K562 (cell line): ENCODE measurements at regions not wholly inside any gene's neighbourhood (a gene's known extent, or its start where the extent isn't known, plus 50 kb on each side); places are given as distances from the start of the nearest gene placed in this dataset.

Experiments
- ATF6 ChIP-seq: sonication (generic); formaldehyde crosslinking; IDR thresholded peaks from 2 replicates; pipeline ENCODE4 v1.4.0; 2020; ENCODE audit warnings: mild to moderate bottlenecking, missing genetic modification reagents
- E2F4 ChIP-seq: sonication (generic); formaldehyde crosslinking; IDR thresholded peaks from 2 replicates; pipeline ENCODE4 v1.8.0; 2022; ENCODE audit warnings: mild to moderate bottlenecking, low read depth, missing genetic modification reagents
- NFRKB ChIP-seq: fragments of 450-650 bp; IDR thresholded peaks from 2 replicates; pipeline ENCODE4 v1.6.1; 2016; ENCODE audit warnings: low read depth
- ZNF518B ChIP-seq: fragments of 250-450 bp; sonication (Bioruptor Pico); IDR thresholded peaks from 2 replicates; pipeline ENCODE4 v1.5.0; 2021; ENCODE audit warnings: mild to moderate bottlenecking, moderate library complexity

GRCh38 chr1:222079566-222079965 is 337.7 kb upstream of the DUSP10 start (continued):
- TF ChIP-seq E2F4 (CRISPR knock-in tag): no peak
- no peak for TF ChIP-seq ATF6 (CRISPR knock-in tag)
- no peak for TF ChIP-seq ZNF518B (CRISPR knock-in tag)
- TF ChIP-seq NFRKB: no peak
